Tibial nerve (tissue), 3 donors: ENCODE measurements at regions not wholly inside any gene's neighbourhood (a gene's known extent, or its start where the extent isn't known, plus 50 kb on each side); places are given as distances from the start of the nearest gene placed in this dataset.

Source experiments
- CTCF ChIP-seq, 5 experiments: fragments of 200-600 bp in 3 of 5; fragments of 450-650 bp in 2 of 5; sonication (generic) in 3 of 5; IDR thresholded peaks; one replicate each; pipeline ENCODE4 v1.5.1; 2016 to 2019; ENCODE audit warnings: antibody characterized with exemption in 5 of 5, mild to moderate bottlenecking in 3 of 5, moderate library complexity in 2 of 5
- POLR2A ChIP-seq, 2 donors: fragments of 450-650 bp; IDR thresholded peaks; one replicate each; pipeline ENCODE4 v1.6.1; 2017; ENCODE audit warnings: antibody characterized with exemption in 2 of 2, mild to moderate bottlenecking in 2 of 2, moderate library complexity in 2 of 2

- TF ChIP-seq CTCF (IDR thresholded peaks at IDR 0.05) = no peak
- no peak for TF ChIP-seq POLR2A (IDR thresholded peaks at IDR 0.05)
These were observed 50.2 kb upstream of the ATP1A1 start for GRCh38 chr1:116322752-116323405.
